ENCODE measurements at regions not wholly inside any gene's neighbourhood (a gene's known extent, or its start where the extent isn't known, plus 50 kb on each side); places are given as distances from the start of the nearest gene placed in this dataset.

DNA sequence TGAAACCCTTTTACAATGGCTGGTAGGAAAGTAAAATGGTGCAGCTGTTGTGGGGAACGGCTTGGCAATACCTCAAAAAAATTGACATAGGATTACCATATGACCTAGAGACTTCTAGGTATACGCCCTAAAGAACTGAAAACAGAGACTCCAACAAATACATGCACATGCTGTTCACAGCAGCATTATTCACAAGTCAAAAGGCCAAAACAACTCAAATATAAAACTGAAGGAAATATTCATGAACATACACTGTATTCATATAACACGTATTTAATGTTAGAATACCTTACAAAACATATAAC is 74.6 kb downstream of the FOXA2 start:
- Histone ChIP-seq H2AFZ (ENCODE audit: low read length) (no peak overlapping the region), H4K91ac (replicated peaks; ENCODE audit: insufficient read length, low read length) (no peak overlapping the region)
- FAIRE-seq, result no peak

More for the DNA sequence above, 74.6 kb downstream of the FOXA2 start:
- no peak overlapping the region for H2BK120ac ChIP-seq (replicated peaks; ENCODE audit: low read depth, low read length)
- no peak overlapping the region for H4K8ac ChIP-seq (ENCODE audit: extremely low read depth, insufficient read depth, low read length)
- no peak overlapping the region for H3K4me3 ChIP-seq (ENCODE audit: extremely low read depth in 1 of 4, insufficient read depth in 2 of 4, low read depth in 3 of 4, low read length in 4 of 4)
- no peak overlapping the region for H3K56ac ChIP-seq (replicated peaks; ENCODE audit: insufficient read length, low read depth, low read length)
- H2AK5ac ChIP-seq (ENCODE audit: low read depth, low read length), result no peak overlapping the region
- H3K36me3 ChIP-seq (ENCODE audit: control insufficient read depth in 2 of 4, insufficient read depth in 4 of 4, low read length in 3 of 4), result no peaks in the 10 kb centered on the region
- DNase-seq (ENCODE audit: low read depth in 1 of 2, low spot score in 2 of 2), result no peak
- POLR2A ChIA-PET (ENCODE audit: partially characterized antibody), result no interaction called here
- no peaks in the 10 kb centered on the region; a peak in 1 of 7 replicates for H3K4me1 ChIP-seq (replicated peaks in 1 of 4; ENCODE audit: control insufficient read depth in 3 of 4, insufficient read depth in 4 of 4, low read length in 3 of 4)
- no peaks in the 10 kb centered on the region for H3K79me1 ChIP-seq (ENCODE audit: low read depth, low read length)
- no peaks in the 10 kb centered on the region for H3K9me3 ChIP-seq (ENCODE audit: insufficient read depth in 2 of 2, low read depth in 1 of 2, low read length in 1 of 2)
- H3K27me3 ChIP-seq (replicated peaks in 1 of 4; ENCODE audit: control insufficient read depth in 3 of 4, extremely low read depth in 1 of 4, insufficient read depth in 3 of 4, low read length in 3 of 4), result no peaks in the 10 kb centered on the region
- WGBS, 2 experiments (ENCODE audit: extremely low coverage in 1 of 2, insufficient coverage in 1 of 2, insufficient read length in 1 of 2, insufficient replicate concordance in 2 of 2, low coverage in 1 of 2, low lambda C conversion rate in 2 of 2, missing lambda C conversion rate in 1 of 2), result 88% methylated on average over 3 of the region's 3 CpGs; no CpG with 5 or more reads in 1 of the 2 experiments
- no peak overlapping the region for H2BK12ac ChIP-seq (ENCODE audit: low read depth, low read length)
- H2BK5ac ChIP-seq (ENCODE audit: low read depth, low read length), result no peak overlapping the region
- TF ChIP-seq TBP (IDR thresholded peaks at IDR 0.05; ENCODE audit: low read depth, low read length) (no peak), NANOG (IDR thresholded peaks at IDR 0.05; ENCODE audit: insufficient read depth, low read depth, low read length, poor library complexity, severe bottlenecking) (no peak), TAF1 (IDR thresholded peaks at IDR 0.05; ENCODE audit: low read depth, low read length) (no peak), POLR2A (IDR thresholded peaks at IDR 0.05; ENCODE audit: control extremely low read depth in 1 of 2, low read depth in 2 of 2, low read length in 2 of 2) (no peak), GTF2F1 (IDR thresholded peaks at IDR 0.05; ENCODE audit: borderline replicate concordance, low read depth, low read length) (no peak), JUND (IDR thresholded peaks at IDR 0.05; ENCODE audit: low read length) (no peak)
- no peaks in the 10 kb centered on the region for H4K20me1 ChIP-seq (replicated peaks in 1 of 2; ENCODE audit: control insufficient read depth in 1 of 2, insufficient read depth in 2 of 2, low read length in 2 of 2)
- H4K5ac ChIP-seq (ENCODE audit: insufficient read length, low read depth, low read length), result no peak overlapping the region
- H3K79me2 ChIP-seq (ENCODE audit: control insufficient read depth in 1 of 2, insufficient read depth in 2 of 2, low read length in 2 of 2), result no peaks in the 10 kb centered on the region
- CTCF ChIA-PET (ENCODE audit: partially characterized antibody), result no interaction called here
- no peak overlapping the region for H3K23ac ChIP-seq (ENCODE audit: insufficient read length)
- no peak overlapping the region for H3K18ac ChIP-seq (ENCODE audit: extremely low read depth, low read length)
- no peaks in the 10 kb centered on the region for H3K23me2 ChIP-seq (ENCODE audit: low read depth, low read length)
- no peak overlapping the region for H3K4ac ChIP-seq (replicated peaks; ENCODE audit: insufficient read length, low read depth, low read length)
- no peak overlapping the region for H2BK15ac ChIP-seq (ENCODE audit: low read length)
- no peak overlapping the region for H3K27ac ChIP-seq (ENCODE audit: low read depth, low read length)
- H3K9ac ChIP-seq (replicated peaks in 1 of 4; ENCODE audit: extremely low read depth in 1 of 4, low read depth in 3 of 4, low read length in 3 of 4), result no peak overlapping the region
- no peak overlapping the region for H2BK20ac ChIP-seq (ENCODE audit: low read length)
- no peak overlapping the region for H3K4me2 ChIP-seq (ENCODE audit: insufficient read depth in 1 of 2, low read depth in 2 of 2, low read length in 2 of 2)
- H3K14ac ChIP-seq (ENCODE audit: insufficient read length), result no peak overlapping the region

All from H1 (cell line).